Adrenal gland (tissue), 5 donors: ENCODE measurements at regions not wholly inside any gene's neighbourhood (a gene's known extent, or its start where the extent isn't known, plus 50 kb on each side); places are given as distances from the start of the nearest gene placed in this dataset.

Source experiments
- CTCF ChIP-seq, 6 experiments: fragments of 450-650 bp in 4 of 6; fragments of 200-600 bp in 2 of 6; sonication (generic) in 1 of 6; IDR thresholded peaks; 1 replicate in 5 of 6; 2 replicates in 1 of 6; pipeline versions ENCODE4 v1.5.1 to v1.8.0; 2016 to 2021; ENCODE audit warnings: antibody characterized with exemption in 6 of 6, mild to moderate bottlenecking in 2 of 6, moderate library complexity in 1 of 6
- POLR2A ChIP-seq, 2 donors: fragments of 450-650 bp; IDR thresholded peaks; one replicate each; pipeline ENCODE4 v1.6.1; 2017; ENCODE audit warnings: antibody characterized with exemption in 2 of 2, mild to moderate bottlenecking in 2 of 2, moderate library complexity in 1 of 2
- donor health status: DM: no; HTN: no; CAD: no.

DNA sequence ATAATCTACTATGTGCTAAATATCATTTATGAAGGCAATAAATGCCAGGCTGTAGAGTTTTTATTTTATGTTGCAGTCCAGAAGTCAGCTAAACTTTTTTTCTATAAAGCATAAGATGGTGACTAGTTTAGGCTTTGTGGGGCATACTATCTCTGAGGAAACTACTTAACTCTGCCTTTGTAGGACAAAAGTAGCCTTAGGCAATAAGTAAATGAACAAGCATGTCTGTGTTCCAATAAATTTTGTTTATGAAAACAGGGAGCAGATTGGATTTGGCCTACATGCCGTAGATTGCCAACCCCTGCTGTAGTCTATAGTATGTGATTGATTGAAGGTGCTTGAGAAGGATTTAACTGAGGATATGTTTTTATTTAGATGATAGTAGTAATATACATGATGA lies 502.5 kb upstream of the NAALADL2 start:
- TF ChIP-seq CTCF (IDR thresholded peaks at IDR 0.05) = no peak
- no peak for TF ChIP-seq POLR2A (IDR thresholded peaks at IDR 0.05)
